ENCODE measurements at regions not wholly inside any gene's neighbourhood (a gene's known extent, or its start where the extent isn't known, plus 50 kb on each side); places are given as distances from the start of the nearest gene placed in this dataset.

- no peak for TF ChIP-seq POLR2A (IDR thresholded peaks at IDR 0.05; ENCODE audit: low read depth, low read length)
- no peak for TF ChIP-seq POLR2AphosphoS5 (IDR thresholded peaks at IDR 0.05; ENCODE audit: low read depth, low read length)
- no peak for TF ChIP-seq TAF1 (IDR thresholded peaks at IDR 0.05; ENCODE audit: borderline replicate concordance, low read depth, low read length)
Measured at GRCh38 chr1:25050165-25050564, 120.1 kb upstream of the RUNX3 start.

All from GM12892 (cell line).